ENCODE measurements at regions not wholly inside any gene's neighbourhood (a gene's known extent, or its start where the extent isn't known, plus 50 kb on each side); places are given as distances from the start of the nearest gene placed in this dataset.
"Not testable (repeated sequence)": the region's sequence is repeated elsewhere in the genome, so short reads cannot be mapped to it uniquely, and the experiment has no call there.

- TF ChIP-seq CTCF (IDR thresholded peaks at IDR 0.05); POLR2A (IDR thresholded peaks at IDR 0.05; ENCODE audit: low read depth): not testable (repeated sequence)
These were observed 1497.6 kb downstream of the FOXD4L5 start for GRCh38 chr9:63787454-63787853.

Data from esophagus muscularis mucosa (tissue), 3 donors.